ENCODE measurements at regions not wholly inside any gene's neighbourhood (a gene's known extent, or its start where the extent isn't known, plus 50 kb on each side); places are given as distances from the start of the nearest gene placed in this dataset.

GRCh38 chrX:8323356-8323755, 141.3 kb upstream of the VCX3B start:
- DNase-seq, result no peak

GRCh38 chrX:8341814-8342590, 122.6 kb upstream of the VCX3B start:
- no peak for DNase-seq

GRCh38 chrX:8345473-8345872, 119.2 kb upstream of the VCX3B start:
- no peak for DNase-seq

GRCh38 chrX:8346060-8346459, 118.6 kb upstream of the VCX3B start:
- no peak for DNase-seq

DNA sequence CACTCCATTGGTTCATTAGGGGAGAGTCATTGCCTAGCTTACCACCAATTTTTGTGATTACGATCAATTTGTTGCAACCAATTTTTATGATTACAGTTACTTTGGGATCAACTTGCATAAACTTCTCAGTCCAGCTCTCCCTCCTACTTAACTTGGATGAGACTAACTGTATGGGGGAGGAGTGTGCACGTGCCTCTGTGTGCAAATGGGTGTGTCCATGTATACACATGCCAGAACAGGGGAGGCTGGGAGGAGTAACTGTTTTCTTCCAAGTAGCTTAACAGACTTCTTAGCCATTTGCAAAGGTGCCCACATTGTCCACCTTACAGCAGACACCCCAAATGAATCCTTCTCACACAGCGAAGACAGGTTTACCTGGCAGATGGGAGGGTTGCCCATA, 117.7 kb upstream of the VCX3B start:
- DNase-seq, result no peak

- DNase-seq, result no peak
These were observed 114.7 kb upstream of the VCX3B start for GRCh38 chrX:8349816-8350544.

GRCh38 chrX:8358302-8358701, 106.3 kb upstream of the VCX3B start:
- DNase-seq, result no peak

DNA sequence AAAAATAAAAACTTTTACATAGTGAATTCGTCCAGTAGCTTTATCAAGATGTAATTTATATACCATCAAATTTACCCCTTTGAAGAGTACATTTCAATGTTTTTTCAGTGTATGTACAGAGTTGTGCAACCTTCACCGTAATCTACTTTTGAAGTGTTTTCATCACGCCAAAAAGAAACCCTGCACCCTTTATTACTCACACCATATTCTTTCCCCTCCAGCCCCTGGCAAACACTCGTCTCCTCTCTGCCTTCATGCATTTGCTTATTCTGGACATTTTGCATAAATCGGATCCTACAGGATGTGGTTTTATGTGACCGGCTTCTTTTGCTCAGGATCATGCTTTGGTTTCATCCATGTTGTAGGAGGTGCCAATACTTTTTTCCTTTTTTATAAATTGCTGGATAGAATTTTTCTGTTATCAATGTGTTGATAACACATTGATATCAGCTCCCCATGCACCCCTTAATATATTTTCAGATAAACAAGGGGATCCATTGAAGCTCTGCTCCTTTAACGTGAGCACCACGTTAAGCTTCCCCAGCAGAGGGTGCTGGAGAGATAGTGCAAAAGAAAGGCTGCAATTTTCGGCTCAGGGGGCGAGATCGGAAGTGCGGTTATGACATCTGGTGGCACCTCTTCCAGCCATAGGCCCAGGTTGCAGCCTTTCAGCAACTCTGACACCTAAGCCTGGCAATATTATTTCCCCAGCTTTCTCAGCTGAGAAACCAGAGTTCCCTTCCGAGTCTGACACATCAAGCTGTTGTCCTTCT, 100.1 kb upstream of the VCX3B start:
- DNase-seq, result peak in 1 of 5 experiments; percentile 2

DNA sequence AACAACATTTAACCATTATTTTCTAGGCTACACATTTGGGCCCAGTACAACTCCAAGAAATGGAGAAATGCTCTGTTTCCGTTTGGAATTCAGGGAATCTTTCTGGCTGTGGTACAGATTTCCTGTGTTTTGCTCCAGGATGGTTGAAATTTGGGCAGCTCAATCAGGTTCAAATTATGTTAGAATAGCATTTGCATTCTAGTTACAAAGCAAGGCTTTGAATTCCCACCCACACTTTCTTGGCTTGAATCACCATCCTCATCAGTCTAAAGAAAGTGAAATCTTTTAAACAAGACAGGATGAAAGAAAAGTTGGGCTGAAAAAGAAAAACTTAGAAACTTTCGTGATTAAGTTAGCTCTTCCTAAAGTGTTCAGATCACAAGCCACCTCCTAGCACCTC, 98.1 kb upstream of the VCX3B start:
- DNase-seq, result no peak

DNA sequence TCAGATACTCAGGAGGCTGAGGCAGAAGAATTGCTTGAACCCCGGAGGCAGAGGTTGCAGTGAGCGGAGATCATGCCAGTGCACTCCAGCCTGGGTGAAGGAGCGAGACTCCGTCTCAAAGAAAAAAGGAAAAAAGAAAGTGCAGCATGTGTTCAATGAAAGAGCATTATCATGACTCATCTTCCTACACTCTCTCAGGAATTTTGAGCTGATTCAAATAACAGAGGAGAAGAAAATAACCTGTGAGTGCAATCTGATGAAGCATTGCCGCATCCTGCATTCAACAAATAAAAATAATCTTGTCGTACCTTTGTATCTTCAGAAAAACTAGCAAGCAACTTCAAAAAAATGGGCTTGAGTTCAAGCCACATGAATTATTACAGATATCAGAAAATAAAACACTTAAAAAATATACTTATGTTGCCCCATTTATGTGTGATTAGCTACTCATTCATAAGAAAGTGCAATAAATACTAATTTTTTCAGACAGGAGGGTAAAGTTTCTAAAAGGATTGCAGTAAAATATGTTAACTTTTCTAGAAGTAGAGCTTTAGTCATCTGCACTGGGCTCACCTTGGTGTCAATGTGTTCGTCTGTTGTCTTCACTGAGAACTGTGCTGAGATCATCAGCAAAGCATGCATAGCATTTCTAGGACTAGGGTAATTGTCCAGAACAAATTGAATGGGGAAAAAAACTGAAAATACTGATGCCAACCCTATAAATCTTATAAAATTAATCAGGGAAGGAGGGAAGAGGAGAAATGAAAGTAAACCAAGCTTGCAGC, 90.4 kb upstream of the VCX3B start:
- DNase-seq, result no peak

DNA sequence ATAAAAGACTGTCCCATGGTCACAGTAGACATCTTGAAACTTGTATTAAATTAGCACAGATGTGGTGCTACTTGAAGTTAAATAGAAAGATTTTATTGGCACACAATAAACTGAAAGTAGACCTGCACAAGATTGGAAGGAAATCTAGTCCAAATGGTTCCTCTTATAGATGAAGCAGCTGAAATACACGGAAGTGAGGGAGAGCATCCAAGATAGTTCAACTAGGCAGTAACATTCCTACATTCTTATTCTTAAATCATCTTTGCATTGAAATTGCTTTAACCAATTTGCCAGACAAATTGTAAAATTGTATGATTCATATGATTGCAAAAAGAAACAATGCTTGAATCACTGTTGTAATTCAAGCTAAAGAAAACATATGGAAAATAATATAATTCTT, 87.6 kb upstream of the VCX3B start:
- no peak for DNase-seq

- DNase-seq, result no peak
These were observed 73.9 kb upstream of the VCX3B start for GRCh38 chrX:8390771-8391170.

DNA sequence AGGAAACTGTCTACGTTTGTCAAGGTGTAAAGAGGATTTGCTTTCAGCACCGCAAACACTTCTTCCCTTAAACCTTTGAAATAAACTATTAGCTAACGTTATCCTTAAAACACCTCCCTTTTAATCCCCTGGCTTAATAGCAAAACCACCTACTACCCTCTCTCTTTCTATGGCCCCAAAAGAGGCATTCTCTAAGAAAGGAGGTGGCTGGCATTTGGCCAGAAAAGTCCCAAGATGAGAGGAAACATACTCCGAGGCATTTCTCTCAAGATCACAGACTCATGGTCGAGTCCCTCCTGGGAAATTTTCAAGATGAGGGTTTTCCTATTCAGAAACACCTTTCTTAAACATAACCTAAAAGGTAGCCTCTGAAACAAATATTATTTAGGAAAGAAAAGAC, 60.6 kb upstream of the VCX3B start:
- DNase-seq, result no peak

DNA sequence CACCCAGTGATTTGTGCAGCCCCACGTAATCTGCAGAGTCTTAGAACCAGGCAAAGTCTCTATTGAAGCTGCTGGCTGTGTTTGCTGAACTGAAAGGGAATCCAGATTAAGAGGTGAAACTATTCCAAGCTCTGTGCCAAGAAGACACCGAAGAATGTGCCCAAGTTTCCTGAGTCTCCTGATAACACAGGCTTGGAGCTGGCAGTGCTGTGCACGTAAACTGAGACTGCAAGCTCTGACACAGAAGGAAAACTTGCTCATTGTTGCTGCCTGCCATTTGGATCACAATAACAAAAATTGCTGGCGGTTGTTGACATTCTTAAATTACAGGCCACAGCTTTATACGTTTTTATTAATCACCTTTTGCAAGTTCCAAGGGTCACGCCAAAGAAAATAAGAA, 60.2 kb upstream of the VCX3B start:
- DNase-seq, result no peak

DNA sequence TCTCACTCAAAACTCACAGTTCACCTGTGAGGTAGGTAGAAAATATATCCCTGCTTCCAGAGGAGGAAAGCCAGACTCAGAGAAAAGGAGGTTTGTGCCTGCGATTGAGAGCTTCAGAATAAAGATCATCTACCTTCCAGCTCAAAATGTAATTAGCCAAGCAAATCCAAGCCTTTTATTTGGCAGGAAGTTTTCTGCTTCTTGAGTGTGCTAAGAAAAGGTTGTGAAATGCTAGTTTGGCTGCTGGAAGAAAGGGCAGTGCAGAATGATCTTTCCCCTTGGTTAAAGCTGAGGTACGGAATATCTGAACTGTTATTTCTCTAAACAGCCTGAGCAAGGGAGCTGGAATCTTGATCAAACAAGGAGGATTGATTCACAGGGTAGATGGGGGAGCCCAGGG, 59.7 kb upstream of the VCX3B start:
- no peak for DNase-seq

DNA sequence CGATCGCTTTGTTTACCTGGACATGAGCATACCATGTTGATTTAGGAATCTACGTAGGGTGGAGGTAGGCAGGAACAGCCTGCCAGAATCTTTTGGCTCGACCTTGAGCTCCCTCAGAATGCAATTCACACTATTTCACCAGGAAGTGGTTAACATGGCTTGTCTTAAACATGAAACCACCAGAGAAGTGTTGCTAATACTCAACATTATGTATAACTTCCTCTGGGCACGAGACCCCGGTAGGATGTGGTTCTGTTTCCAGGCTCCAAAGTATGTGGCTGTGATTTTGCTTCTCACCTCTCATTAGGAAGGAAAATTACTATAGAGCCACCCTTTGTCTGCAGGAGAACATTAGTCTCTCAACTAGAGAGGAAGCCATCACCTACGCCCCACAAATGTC, 59.0 kb upstream of the VCX3B start:
- peak in 1 of 5 experiments; percentile 0 for DNase-seq

GRCh38 chrX:8413279-8413678, 51.4 kb upstream of the VCX3B start:
- no peak for DNase-seq

Measured in T-helper 2 cell (primary cell).